SK-N-MC (cell line): ENCODE measurements at regions not wholly inside any gene's neighbourhood (a gene's known extent, or its start where the extent isn't known, plus 50 kb on each side); places are given as distances from the start of the nearest gene placed in this dataset.

ENCODE experiments used
- DNase-seq: peaks from one replicate; pipeline ENCODE4 v3.0.0-alpha.2; 2011; ENCODE audit warnings: low read depth, low spot score
- H3K27ac ChIP-seq: fragments of 200-600 bp; sonication (generic); 2 replicates; pipeline ENCODE4 v1.5.1; 2016; ENCODE audit warnings: mixed run types
- H3K36me3 ChIP-seq: fragments of 200-600 bp; sonication (generic); 2 replicates; pipeline ENCODE4 v1.6.1; 2017; ENCODE audit warnings: antibody characterized with exemption, low read length, mixed read lengths; ENCODE audit not compliant: insufficient read depth
- H3K4me3 ChIP-seq: fragments of 200-600 bp; sonication (generic); 2 replicates; pipeline ENCODE4 v1.5.1; 2016
- H3K9ac ChIP-seq: fragments of 200-600 bp; sonication (generic); 2 replicates; pipeline ENCODE4 v1.8.0; 2017; ENCODE audit warnings: mixed run types, mixed read lengths; ENCODE audit not compliant: insufficient read length
- H3K9me3 ChIP-seq: fragments of 200-600 bp; sonication (generic); 2 replicates; pipeline ENCODE4 v1.6.1; 2017; ENCODE audit warnings: low read depth, mild to moderate bottlenecking, antibody characterized with exemption, low read length, moderate library complexity, mixed read lengths
- EZH2 ChIP-seq: fragments of 200-600 bp; sonication (generic); IDR thresholded peaks from one replicate; pipeline ENCODE4 v1.6.1; 2017; ENCODE audit warnings: antibody characterized with exemption
- FOXP2 ChIP-seq: optimal IDR thresholded peaks from 2 replicates; pipeline ENCODE3; 2011; ENCODE audit warnings: mild to moderate bottlenecking, moderate library complexity; ENCODE audit not compliant: insufficient read depth; ENCODE audit errors: extremely low read length, control extremely low read depth
- POLR2AphosphoS5 ChIP-seq: IDR thresholded peaks from 2 replicates; pipeline ENCODE4 v1.6.1; 2012; ENCODE audit warnings: mild to moderate bottlenecking, low read depth, low read length, borderline replicate concordance

DNA sequence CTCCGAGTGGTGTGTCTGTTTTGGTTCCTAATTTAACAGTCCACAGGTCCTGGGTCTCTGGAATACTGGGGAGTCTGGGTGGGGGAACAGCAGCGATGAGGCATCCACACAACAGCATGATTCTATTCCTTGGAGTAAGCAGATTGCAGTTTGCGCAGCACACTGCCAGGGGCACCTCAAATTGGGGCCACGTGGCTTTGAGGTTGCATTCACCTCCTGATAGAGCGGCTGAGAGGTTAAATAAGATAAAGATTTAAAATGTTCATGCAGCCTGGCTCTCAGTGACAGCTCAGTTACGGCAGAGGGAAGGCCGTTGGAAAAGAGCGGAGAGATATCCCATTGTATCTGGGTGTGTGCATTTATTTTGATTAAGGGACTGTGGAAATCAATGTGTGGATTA lies 202.3 kb downstream of the ASB1 start:
- no peak for TF ChIP-seq EZH2
- TF ChIP-seq FOXP2: no peak
- no peak for TF ChIP-seq POLR2AphosphoS5

DNA sequence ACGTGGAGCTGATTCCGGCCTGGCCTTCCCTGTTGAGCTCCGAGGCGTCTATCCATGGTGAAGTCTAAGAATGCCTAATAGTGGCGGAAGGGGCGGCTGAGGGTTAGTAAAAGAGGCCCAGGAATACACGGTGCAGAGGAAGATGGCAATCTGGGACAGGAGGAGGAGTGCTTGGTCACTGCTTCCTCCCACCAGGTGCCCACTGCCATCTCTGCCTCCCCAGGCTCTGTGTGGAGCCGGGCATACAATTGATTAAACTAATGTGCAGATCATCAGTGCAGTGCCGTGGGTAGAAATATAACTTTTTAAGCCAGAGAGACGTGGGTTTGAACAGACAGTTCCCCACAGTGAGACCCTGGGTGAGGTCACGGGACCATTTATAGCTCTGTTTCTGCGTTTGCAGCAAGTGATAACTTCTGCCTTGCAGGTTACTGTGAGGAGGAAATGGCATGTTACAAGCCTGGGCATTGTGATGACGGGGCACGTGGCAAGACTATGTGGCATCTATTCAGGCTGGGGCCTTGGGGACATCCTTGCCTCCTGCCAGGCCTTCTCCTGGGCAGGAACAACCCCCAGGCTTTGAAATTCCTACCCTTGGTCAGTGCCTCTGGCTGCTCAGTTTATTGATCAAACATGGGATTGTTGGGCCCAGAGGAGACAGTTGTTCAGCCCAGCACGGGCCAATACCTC lies 204.9 kb downstream of the ASB1 start:
- TF ChIP-seq FOXP2 (no peak), POLR2AphosphoS5 (no peak), EZH2 (no peak)
- H3K9me3 ChIP-seq: no peaks in the 10 kb centered on the region
- no peak overlapping the region for H3K27ac ChIP-seq
- H3K9ac ChIP-seq: no peak overlapping the region
- no peak for DNase-seq
- H3K36me3 ChIP-seq: no peaks in the 10 kb centered on the region
- no peak overlapping the region for H3K4me3 ChIP-seq

More for the DNA sequence above, 202.3 kb downstream of the ASB1 start:
- no peak overlapping the region for H3K9ac ChIP-seq
- H3K36me3 ChIP-seq: no peaks in the 10 kb centered on the region
- H3K9me3 ChIP-seq: no peaks in the 10 kb centered on the region
- H3K4me3 ChIP-seq: no peak overlapping the region
- H3K27ac ChIP-seq: no peak overlapping the region
- DNase-seq: no peak

DNA sequence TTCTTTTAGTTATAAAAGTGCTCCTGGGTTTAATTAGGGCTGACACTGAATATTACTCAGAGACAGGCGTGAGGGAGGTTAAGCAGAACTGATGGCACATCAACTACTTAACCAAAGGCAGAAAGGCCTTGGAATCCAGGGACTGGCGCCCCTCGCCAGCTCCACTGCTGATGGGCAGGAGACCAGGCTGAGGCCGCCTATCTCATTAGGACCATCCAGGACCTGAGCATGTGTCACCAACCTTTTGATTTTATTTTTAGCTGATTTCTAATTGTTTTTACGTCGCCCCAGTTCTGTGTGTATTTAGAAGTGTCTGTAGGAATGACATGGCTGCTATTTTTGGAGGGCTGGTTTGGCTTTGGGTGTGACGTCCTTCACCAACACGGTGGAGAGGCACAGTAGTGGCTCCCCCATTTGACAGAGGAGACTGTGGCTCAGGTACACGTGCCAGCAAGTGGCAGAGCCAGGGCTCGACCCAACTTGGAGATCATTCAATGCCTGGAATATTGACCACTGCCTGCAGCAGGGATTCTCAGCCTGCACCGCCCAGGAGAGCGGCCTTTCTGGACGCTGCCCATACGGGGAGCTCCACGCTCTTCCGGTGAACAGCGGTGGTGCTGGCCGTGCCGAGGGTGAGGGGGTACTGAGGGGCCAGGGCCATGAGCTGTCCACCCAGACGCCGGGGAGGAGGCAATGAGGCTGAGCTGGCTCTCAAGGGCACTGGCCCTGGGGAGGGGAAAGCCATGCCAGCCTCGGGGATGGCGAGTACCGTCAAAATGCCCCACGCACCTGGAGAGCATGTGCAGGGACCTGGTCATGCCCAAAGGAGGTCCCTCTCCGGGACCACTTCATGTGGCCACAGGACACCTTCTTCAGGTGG lies 205.7 kb downstream of the ASB1 start:
- H3K36me3 ChIP-seq: no peaks in the 10 kb centered on the region
- TF ChIP-seq POLR2AphosphoS5: no peak
- TF ChIP-seq EZH2: no peak
- no peaks in the 10 kb centered on the region for H3K9me3 ChIP-seq
- no peak overlapping the region for H3K4me3 ChIP-seq
- no peak for DNase-seq
- no peak overlapping the region for H3K9ac ChIP-seq
- no peak overlapping the region for H3K27ac ChIP-seq

DNA sequence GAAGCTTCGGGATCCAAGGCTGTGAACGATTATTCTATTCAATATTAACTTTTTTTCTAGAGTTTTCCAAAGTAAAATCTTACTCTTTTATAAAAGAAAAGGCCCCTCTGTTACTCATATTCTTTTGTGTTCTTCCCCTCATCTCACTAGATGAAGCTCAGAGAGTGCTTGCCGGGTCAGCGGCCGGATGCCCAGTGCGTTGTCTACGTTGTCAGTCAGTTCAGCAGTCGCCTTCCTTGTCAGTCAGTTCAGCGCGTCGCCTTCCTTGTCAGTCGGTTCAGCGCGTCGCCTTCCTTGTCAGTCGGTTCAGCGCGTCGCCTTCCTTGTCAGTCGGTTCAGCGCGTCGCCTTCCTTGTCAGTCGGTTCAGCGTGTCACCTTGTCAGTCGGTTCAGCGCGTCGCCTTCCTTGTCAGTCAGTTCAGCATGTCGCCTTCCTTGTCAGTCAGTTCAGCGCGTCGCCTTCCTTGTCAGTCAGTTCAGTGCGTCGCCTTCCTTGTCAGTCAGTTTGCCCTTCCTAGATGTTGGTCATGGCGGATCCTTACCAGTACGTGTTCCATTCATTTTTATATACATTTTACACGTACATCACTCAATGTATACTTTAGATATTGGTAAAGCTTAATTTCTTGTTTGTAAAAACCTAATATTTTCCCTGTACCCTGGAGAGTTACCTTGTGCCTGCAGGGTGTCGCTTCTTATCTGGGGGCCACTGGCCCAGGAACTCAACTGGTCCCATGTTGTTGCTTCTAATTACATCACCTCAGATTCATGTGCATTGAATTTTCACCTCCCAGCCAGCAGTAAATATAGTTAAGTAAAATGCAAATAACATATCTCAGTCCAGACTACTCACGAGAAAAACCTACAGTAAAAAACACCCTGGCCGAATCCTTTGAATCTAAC lies 206.9 kb downstream of the ASB1 start:
- Histone ChIP-seq H3K9ac (no peak overlapping the region), H3K9me3 (no peaks in the 10 kb centered on the region), H3K27ac (no peak overlapping the region), H3K4me3 (no peak overlapping the region), H3K36me3 (no peaks in the 10 kb centered on the region)
- DNase-seq: no peak
- TF ChIP-seq POLR2AphosphoS5 (no peak), EZH2 (no peak), FOXP2 (no peak)

DNA sequence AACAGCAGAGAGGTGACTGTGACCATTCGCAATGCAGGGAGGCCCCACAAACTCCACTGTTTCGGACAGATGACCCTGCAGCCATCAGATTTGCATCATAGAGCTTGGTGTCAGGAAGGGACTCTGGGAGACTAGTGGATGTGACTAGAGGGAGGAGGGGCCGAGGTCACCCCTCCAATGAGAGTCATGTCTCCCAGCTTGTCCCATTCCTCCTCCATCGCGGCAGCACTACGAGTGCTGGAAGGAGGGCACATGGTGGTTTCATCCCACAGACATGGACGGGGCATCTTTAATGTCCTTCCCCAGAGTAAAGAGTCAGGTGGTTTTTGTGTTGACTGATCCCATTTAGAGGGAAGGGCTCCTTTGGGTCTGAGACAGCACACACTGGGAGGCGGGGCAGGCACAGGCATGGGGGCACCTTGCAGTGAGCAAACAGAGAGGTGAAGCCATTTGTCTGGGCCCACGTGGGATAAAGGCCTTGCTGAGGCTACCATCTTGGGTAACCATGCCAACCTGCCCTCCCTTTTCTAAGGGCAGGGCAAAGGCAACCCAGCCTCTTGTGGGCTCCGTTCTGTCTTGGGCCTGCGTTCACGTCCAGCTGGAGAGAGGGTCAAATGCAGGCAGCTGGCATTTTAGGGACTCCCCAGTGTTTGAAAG lies 208.1 kb downstream of the ASB1 start:
- H3K27ac ChIP-seq: no peak overlapping the region
- TF ChIP-seq POLR2AphosphoS5 (no peak), EZH2 (no peak), FOXP2 (no peak)
- no peaks in the 10 kb centered on the region for H3K36me3 ChIP-seq
- no peak overlapping the region for H3K4me3 ChIP-seq
- no peak overlapping the region for H3K9ac ChIP-seq
- no peak for DNase-seq
- H3K9me3 ChIP-seq: no peaks in the 10 kb centered on the region

DNA sequence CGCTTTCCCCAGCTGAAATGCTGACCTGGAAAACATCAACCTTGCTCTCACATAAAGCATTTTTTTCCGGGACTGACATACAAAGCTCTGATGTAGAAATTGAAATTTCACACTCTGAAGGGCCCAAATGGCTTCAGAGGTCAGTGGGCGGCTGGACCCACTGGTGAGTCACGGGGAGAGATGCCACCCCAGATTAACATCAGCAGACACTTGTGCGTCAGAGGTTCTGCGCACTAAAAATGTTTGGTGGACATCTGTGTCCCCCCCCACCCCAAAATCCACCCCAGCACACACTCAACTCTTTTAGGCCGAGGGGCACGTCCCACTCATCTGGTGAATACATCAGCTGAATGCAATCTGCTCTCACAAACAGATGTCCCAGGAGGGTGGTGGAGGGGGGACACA lies 208.9 kb downstream of the ASB1 start:
- no peaks in the 10 kb centered on the region for H3K36me3 ChIP-seq
- no peak overlapping the region for H3K4me3 ChIP-seq
- H3K27ac ChIP-seq: no peak overlapping the region
- H3K9ac ChIP-seq: no peak overlapping the region
- H3K9me3 ChIP-seq: no peaks in the 10 kb centered on the region
- TF ChIP-seq POLR2AphosphoS5 (no peak), EZH2 (no peak), FOXP2 (no peak)
- DNase-seq: no peak

DNA sequence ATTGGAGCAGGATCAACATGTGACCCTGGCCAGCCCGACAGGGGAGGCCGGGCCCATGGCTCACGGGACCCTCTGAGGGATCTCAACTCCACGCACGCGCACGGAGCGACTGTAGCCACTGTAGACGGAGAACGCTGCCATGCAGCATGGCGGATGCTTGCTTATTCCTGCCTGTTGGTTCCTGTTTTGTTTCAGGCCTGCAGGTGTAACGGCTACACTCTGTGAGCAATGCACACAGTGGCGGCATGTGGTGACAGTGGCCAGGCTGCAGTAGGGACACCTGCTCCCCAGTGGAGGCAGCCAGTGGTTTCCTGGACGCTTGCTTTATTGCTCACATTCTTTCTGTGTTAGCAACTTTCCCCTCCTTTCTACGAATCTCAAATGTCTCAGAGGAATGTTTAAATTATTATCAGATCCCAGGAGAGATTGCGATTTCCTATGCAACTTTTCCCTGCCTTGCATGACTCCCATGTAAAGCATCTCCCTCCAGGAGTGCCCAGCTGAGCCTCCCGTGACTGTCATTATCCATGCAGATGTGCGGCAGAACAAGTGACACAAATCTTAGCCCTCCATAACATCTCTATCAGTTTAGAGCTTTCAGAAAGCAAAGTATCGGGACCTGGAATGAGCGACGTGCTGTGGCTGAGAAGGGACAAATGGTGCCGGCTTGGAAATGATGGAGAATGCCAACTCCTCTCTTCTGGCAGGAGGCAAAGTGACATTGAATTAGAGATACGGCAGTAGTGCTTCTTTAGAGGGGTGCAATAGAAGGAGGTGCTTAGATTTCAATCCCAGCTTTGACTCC lies 209.7 kb downstream of the ASB1 start:
- TF ChIP-seq EZH2 (no peak), POLR2AphosphoS5 (no peak), FOXP2 (no peak)
- no peak overlapping the region for H3K4me3 ChIP-seq
- no peaks in the 10 kb centered on the region for H3K9me3 ChIP-seq
- H3K27ac ChIP-seq: no peak overlapping the region
- no peak overlapping the region for H3K9ac ChIP-seq
- DNase-seq: no peak
- no peaks in the 10 kb centered on the region for H3K36me3 ChIP-seq
